ENCODE measurements at regions not wholly inside any gene's neighbourhood (a gene's known extent, or its start where the extent isn't known, plus 50 kb on each side); places are given as distances from the start of the nearest gene placed in this dataset.

- TF ChIP-seq CTCF (conservative IDR thresholded peaks at IDR 0.05; ENCODE audit: low read length) (no peak), EZH2phosphoT487 (IDR thresholded peaks at IDR 0.05; ENCODE audit: borderline replicate concordance, low read depth, low read length) (no peak)
These were observed 182.4 kb downstream of the INHBA start for GRCh38 chr7:41520445-41520844.
